ENCODE measurements at regions not wholly inside any gene's neighbourhood (a gene's known extent, or its start where the extent isn't known, plus 50 kb on each side); places are given as distances from the start of the nearest gene placed in this dataset.

DNA sequence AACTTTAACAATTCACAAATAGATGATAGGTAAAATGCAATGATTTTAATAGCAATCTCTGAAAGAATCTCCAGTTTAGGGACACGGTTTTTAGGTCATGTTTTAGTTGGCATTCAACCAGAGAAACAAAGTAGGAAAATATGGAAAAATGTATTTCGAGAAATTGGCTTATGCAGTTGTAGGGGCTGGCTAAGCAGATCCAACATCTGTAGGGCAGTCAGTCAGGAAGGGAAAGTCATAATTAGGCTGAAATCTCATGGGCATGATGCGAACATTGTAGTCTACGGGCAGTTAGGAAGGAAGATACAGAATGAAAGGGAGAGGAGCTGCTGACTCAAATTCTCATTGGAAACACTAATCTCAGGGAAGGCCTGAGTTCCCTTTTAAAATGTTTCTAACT lies 1276.0 kb upstream of the ADGRL4 start:
- H3K27me3 ChIP-seq (ENCODE audit: control insufficient read depth in 3 of 3, insufficient read depth in 3 of 3, low read length in 2 of 3): no peaks in the 10 kb centered on the region
- ATAC-seq (ENCODE audit: insufficient read depth, low FRiP score): no peak
- H3K4me3 ChIP-seq: no peak overlapping the region
- no peaks in the 10 kb centered on the region for H3K4me1 ChIP-seq (ENCODE audit: control insufficient read depth in 5 of 5, insufficient read depth in 5 of 5, low read length in 5 of 5)
- no peaks in the 10 kb centered on the region for H3K9me3 ChIP-seq (ENCODE audit: control insufficient read depth in 4 of 4, insufficient read depth in 3 of 4, low read length in 3 of 4)
- no peak overlapping the region for H3K27ac ChIP-seq (ENCODE audit: low read depth in 1 of 2, low read length in 1 of 2)
- WGBS, 2 donors: 85 to 86% methylated on average over 4 of the region's 4 CpGs
- TF ChIP-seq, protein P1, sequence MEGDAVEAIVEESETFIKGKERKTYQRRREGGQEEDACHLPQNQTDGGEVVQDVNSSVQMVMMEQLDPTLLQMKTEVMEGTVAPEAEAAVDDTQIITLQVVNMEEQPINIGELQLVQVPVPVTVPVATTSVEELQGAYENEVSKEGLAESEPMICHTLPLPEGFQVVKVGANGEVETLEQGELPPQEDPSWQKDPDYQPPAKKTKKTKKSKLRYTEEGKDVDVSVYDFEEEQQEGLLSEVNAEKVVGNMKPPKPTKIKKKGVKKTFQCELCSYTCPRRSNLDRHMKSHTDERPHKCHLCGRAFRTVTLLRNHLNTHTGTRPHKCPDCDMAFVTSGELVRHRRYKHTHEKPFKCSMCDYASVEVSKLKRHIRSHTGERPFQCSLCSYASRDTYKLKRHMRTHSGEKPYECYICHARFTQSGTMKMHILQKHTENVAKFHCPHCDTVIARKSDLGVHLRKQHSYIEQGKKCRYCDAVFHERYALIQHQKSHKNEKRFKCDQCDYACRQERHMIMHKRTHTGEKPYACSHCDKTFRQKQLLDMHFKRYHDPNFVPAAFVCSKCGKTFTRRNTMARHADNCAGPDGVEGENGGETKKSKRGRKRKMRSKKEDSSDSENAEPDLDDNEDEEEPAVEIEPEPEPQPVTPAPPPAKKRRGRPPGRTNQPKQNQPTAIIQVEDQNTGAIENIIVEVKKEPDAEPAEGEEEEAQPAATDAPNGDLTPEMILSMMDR (IDR thresholded peaks at IDR 0.05; ENCODE audit: control extremely low read depth, extremely low read depth): no peak
- no peaks in the 10 kb centered on the region for H3K36me3 ChIP-seq (ENCODE audit: control insufficient read depth in 4 of 4, insufficient read depth in 4 of 4, low read length in 4 of 4)
- no peak for DNase-seq
- no peak overlapping the region for H3K9ac ChIP-seq (ENCODE audit: insufficient read depth in 1 of 2, low read length in 2 of 2)

DNA sequence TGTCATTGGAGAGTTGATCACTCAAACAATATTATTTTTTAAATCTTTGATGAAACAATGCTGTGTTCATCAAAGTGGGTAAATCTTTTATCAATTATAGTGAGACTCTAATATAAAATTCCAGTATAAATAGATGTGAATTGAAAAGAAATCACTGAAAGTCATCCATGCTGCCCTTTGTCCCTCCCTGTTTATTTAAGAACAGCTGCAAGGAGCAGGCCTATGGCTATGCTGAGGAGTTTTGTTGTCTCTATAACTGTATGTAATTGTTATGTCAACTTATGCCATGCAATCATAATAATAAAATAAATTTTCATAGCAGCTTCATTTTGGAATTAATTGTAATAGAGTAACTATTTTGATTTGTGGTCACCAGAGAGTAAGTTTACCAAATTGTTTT lies 1272.4 kb upstream of the ADGRL4 start:
- Histone ChIP-seq H3K9ac (ENCODE audit: insufficient read depth in 1 of 2, low read length in 2 of 2) (no peak overlapping the region), H3K4me3 (no peak overlapping the region), H3K27ac (ENCODE audit: low read depth in 1 of 2, low read length in 1 of 2) (no peak overlapping the region), H3K9me3 (ENCODE audit: control insufficient read depth in 4 of 4, insufficient read depth in 3 of 4, low read length in 3 of 4) (no peaks in the 10 kb centered on the region), H3K36me3 (ENCODE audit: control insufficient read depth in 4 of 4, insufficient read depth in 4 of 4, low read length in 4 of 4) (no peaks in the 10 kb centered on the region), H3K27me3 (ENCODE audit: control insufficient read depth in 3 of 3, insufficient read depth in 3 of 3, low read length in 2 of 3) (no peaks in the 10 kb centered on the region), H3K4me1 (ENCODE audit: control insufficient read depth in 5 of 5, insufficient read depth in 5 of 5, low read length in 5 of 5) (no peaks in the 10 kb centered on the region)
- DNase-seq (no peak), ATAC-seq (ENCODE audit: insufficient read depth, low FRiP score) (no peak)
- TF ChIP-seq, protein P1 (IDR thresholded peaks at IDR 0.05; ENCODE audit: control extremely low read depth, extremely low read depth): no peak

DNA sequence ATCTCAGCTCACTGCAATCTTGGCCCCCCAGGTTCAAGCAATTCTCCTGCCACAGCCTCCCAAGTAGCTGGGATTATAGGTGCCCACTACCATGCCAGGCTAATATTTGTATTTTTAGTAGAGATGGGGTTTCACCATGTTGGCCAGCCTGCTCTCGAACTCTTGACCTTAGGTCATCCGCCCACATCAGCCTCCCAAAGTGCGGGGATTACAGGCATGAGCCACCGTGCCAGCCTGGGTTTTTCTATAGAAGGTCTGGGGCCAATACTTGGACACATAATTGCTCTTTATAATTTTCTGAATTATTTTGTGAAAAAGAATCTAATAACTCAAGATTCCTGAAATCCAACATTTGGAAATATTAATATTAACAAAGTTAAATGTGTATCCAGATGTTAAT lies 1267.7 kb upstream of the ADGRL4 start:
- 90 to 93% methylated on average over 4 of the region's 4 CpGs for WGBS, 2 donors
- Histone ChIP-seq H3K9me3 (ENCODE audit: control insufficient read depth in 4 of 4, insufficient read depth in 3 of 4, low read length in 3 of 4) (no peaks in the 10 kb centered on the region), H3K4me3 (no peak overlapping the region), H3K27me3 (ENCODE audit: control insufficient read depth in 3 of 3, insufficient read depth in 3 of 3, low read length in 2 of 3) (no peaks in the 10 kb centered on the region), H3K36me3 (ENCODE audit: control insufficient read depth in 4 of 4, insufficient read depth in 4 of 4, low read length in 4 of 4) (no peaks in the 10 kb centered on the region), H3K27ac (ENCODE audit: low read depth in 1 of 2, low read length in 1 of 2) (no peak overlapping the region), H3K4me1 (ENCODE audit: control insufficient read depth in 5 of 5, insufficient read depth in 5 of 5, low read length in 5 of 5) (no peaks in the 10 kb centered on the region), H3K9ac (ENCODE audit: insufficient read depth in 1 of 2, low read length in 2 of 2) (no peak overlapping the region)
- ATAC-seq (ENCODE audit: insufficient read depth, low FRiP score): no peak
- TF ChIP-seq, protein P1 (IDR thresholded peaks at IDR 0.05; ENCODE audit: control extremely low read depth, extremely low read depth): no peak
- no peak for DNase-seq

DNA sequence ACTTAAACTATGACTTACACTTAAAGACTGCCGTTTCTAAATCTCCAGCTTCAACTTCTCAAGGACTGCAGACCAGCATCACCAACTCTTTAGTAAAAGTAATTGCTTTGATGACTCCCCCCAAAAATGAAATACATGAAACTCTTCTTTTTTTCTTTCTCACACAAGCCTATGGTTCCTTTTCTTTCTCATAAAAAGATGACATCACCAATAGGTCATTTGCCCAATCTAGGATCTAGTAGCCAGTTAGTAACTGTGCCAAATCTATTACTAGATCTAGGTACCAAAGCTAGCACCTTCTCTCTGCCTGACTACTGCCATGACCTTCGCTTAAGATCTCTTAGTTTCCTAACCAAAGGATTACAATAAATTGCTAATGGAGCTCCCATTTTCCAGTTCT lies 1266.0 kb upstream of the ADGRL4 start:
- no peak for ATAC-seq (ENCODE audit: insufficient read depth, low FRiP score)
- no peaks in the 10 kb centered on the region for H3K27me3 ChIP-seq (ENCODE audit: control insufficient read depth in 3 of 3, insufficient read depth in 3 of 3, low read length in 2 of 3)
- 74 to 79% methylated on average over 2 of the region's 2 CpGs for WGBS, 2 donors

More for the DNA sequence above, 1266.0 kb upstream of the ADGRL4 start:
- H3K4me1 ChIP-seq (ENCODE audit: control insufficient read depth in 5 of 5, insufficient read depth in 5 of 5, low read length in 5 of 5): no peaks in the 10 kb centered on the region
- no peaks in the 10 kb centered on the region for H3K36me3 ChIP-seq (ENCODE audit: control insufficient read depth in 4 of 4, insufficient read depth in 4 of 4, low read length in 4 of 4)
- TF ChIP-seq, protein P1 (IDR thresholded peaks at IDR 0.05; ENCODE audit: control extremely low read depth, extremely low read depth): no peak
- H3K4me3 ChIP-seq: no peak overlapping the region
- no peak overlapping the region for H3K9ac ChIP-seq (ENCODE audit: insufficient read depth in 1 of 2, low read length in 2 of 2)
- no peak for DNase-seq
- H3K27ac ChIP-seq (ENCODE audit: low read depth in 1 of 2, low read length in 1 of 2): no peak overlapping the region
- no peaks in the 10 kb centered on the region for H3K9me3 ChIP-seq (ENCODE audit: control insufficient read depth in 4 of 4, insufficient read depth in 3 of 4, low read length in 3 of 4)

Measured in lung (tissue), 11 donors.